HFF-Myc (cell line): ENCODE measurements at regions not wholly inside any gene's neighbourhood (a gene's known extent, or its start where the extent isn't known, plus 50 kb on each side); places are given as distances from the start of the nearest gene placed in this dataset.

Experiments
- DNase-seq: peaks from one replicate; pipeline ENCODE4 v3.0.0-alpha.2; 2011; ENCODE audit warnings: low read depth; ENCODE audit errors: extremely low read depth
- H3K4me3 ChIP-seq: replicated peaks from 2 replicates; pipeline ENCODE4 v1.5.1; 2011; ENCODE audit warnings: low read depth, mild to moderate bottlenecking, control low read depth, low read length
- CTCF ChIP-seq: IDR thresholded peaks from 2 replicates; pipeline ENCODE4 v1.5.1; 2012; ENCODE audit warnings: mild to moderate bottlenecking, low read depth, low read length, control low read depth; ENCODE audit errors: missing control alignments

- no peak for TF ChIP-seq CTCF
- DNase-seq = no peak
- no peak overlapping the region for H3K4me3 ChIP-seq
Measured at GRCh38 chr7:51970961-51971665, 654.5 kb upstream of the COBL start.

- TF ChIP-seq CTCF = no peak
- H3K4me3 ChIP-seq = no peak overlapping the region
- no peak for DNase-seq
Measured at GRCh38 chr7:51968461-51968860, 651.9 kb upstream of the COBL start.

- TF ChIP-seq CTCF = no peak
- H3K4me3 ChIP-seq = no peak overlapping the region
- no peak for DNase-seq
Measured at GRCh38 chr7:51965454-51965853, 648.8 kb upstream of the COBL start.

- TF ChIP-seq CTCF = no peak
- no peak overlapping the region for H3K4me3 ChIP-seq
- no peak for DNase-seq
Measured at GRCh38 chr7:51961804-51962203, 645.2 kb upstream of the COBL start.

GRCh38 chr7:51950813-51951212 is 634.2 kb upstream of the COBL start:
- no peak for TF ChIP-seq CTCF
- no peak for DNase-seq
- H3K4me3 ChIP-seq = no peak overlapping the region

GRCh38 chr7:51949726-51950644 is 633.4 kb upstream of the COBL start:
- DNase-seq = no peak
- no peak for TF ChIP-seq CTCF
- H3K4me3 ChIP-seq = no peak overlapping the region
